Mesenchymal stem cell (in vitro differentiated cells and primary cell): ENCODE measurements at regions not wholly inside any gene's neighbourhood (a gene's known extent, or its start where the extent isn't known, plus 50 kb on each side); places are given as distances from the start of the nearest gene placed in this dataset.

ENCODE experiments used
- DNase-seq: peaks from one replicate; pipeline ENCODE4 v3.0.0-alpha.2; 2013
- H2AFZ ChIP-seq: one replicate; pipeline ENCODE4 v1.6.1; 2013; ENCODE audit warnings: low read depth, mild to moderate bottlenecking, control low read depth, inconsistent platforms, low read length, moderate library complexity
- H2AK5ac ChIP-seq: 2 replicates; pipeline ENCODE4 v1.6.1; 2013; ENCODE audit warnings: low read length, moderate library complexity, mild to moderate bottlenecking, inconsistent platforms; ENCODE audit not compliant: severe bottlenecking
- H2BK120ac ChIP-seq: one replicate; pipeline ENCODE4 v1.6.1; 2013; ENCODE audit warnings: low read depth, mild to moderate bottlenecking, inconsistent platforms, low read length, moderate library complexity
- H2BK12ac ChIP-seq, 2 experiments: one replicate each; pipeline ENCODE4 v1.6.1; 2013; ENCODE audit warnings: inconsistent platforms in 2 of 2, low read length in 2 of 2, mild to moderate bottlenecking in 2 of 2, moderate library complexity in 2 of 2, control low read depth in 1 of 2
- H2BK15ac ChIP-seq: one replicate; pipeline ENCODE4 v1.6.1; 2013; ENCODE audit warnings: mild to moderate bottlenecking, low read depth, inconsistent platforms; ENCODE audit not compliant: poor library complexity, severe bottlenecking
- H2BK5ac ChIP-seq: 2 replicates; pipeline ENCODE4 v1.6.1; 2013; ENCODE audit warnings: low read depth, mild to moderate bottlenecking, low read length, control low read depth, inconsistent platforms; ENCODE audit not compliant: poor library complexity, severe bottlenecking
- H3K14ac ChIP-seq, 2 experiments: one replicate each; pipeline ENCODE4 v1.6.1; 2013; ENCODE audit warnings: inconsistent platforms in 2 of 2, low read length in 2 of 2, control low read depth in 1 of 2, mild to moderate bottlenecking in 1 of 2, moderate library complexity in 1 of 2
- H3K18ac ChIP-seq, 2 experiments: one replicate each; pipeline ENCODE4 v1.6.1; 2013; ENCODE audit warnings: inconsistent platforms in 2 of 2, low read length in 2 of 2, control low read depth in 1 of 2, low read depth in 1 of 2, mild to moderate bottlenecking in 1 of 2
- H3K23ac ChIP-seq, 2 experiments: one replicate each; pipeline ENCODE4 v1.6.1; 2013; ENCODE audit warnings: inconsistent platforms in 2 of 2, low read length in 2 of 2, mild to moderate bottlenecking in 2 of 2, moderate library complexity in 2 of 2, control low read depth in 1 of 2
- H3K27ac ChIP-seq: 2 replicates; pipeline ENCODE4 v1.5.1; 2013; ENCODE audit warnings: mild to moderate bottlenecking, moderate library complexity, low read length, control low read depth, inconsistent platforms; ENCODE audit not compliant: poor library complexity, severe bottlenecking
- H3K27me3 ChIP-seq, 2 experiments: 2 replicates each; pipeline versions ENCODE4 v1.6.1 to v1.7.0; 2013; ENCODE audit warnings: low read length in 2 of 2, mild to moderate bottlenecking in 2 of 2, moderate library complexity in 2 of 2, control low read depth in 1 of 2, inconsistent platforms in 1 of 2; ENCODE audit not compliant: control insufficient read depth in 1 of 2, insufficient read depth in 1 of 2
- H3K36me3 ChIP-seq, 2 experiments: 2 replicates each; pipeline versions ENCODE4 v1.6.1 to v1.7.0; 2013; ENCODE audit warnings: low read length in 2 of 2, control low read depth in 1 of 2, inconsistent platforms in 1 of 2, low read depth in 1 of 2, mild to moderate bottlenecking in 1 of 2; ENCODE audit not compliant: insufficient read depth in 2 of 2, control insufficient read depth in 1 of 2
- H3K4ac ChIP-seq, 2 experiments: one replicate each; pipeline ENCODE4 v1.6.1; 2013; ENCODE audit warnings: inconsistent platforms in 2 of 2, low read length in 2 of 2, mild to moderate bottlenecking in 2 of 2, moderate library complexity in 2 of 2, control low read depth in 1 of 2, low read depth in 1 of 2
- H3K4me1 ChIP-seq: 2 replicates; pipeline ENCODE4 v1.6.1; 2013; ENCODE audit warnings: low read depth, low read length, control low read depth; ENCODE audit not compliant: control insufficient read depth, insufficient read depth
- H3K4me2 ChIP-seq: 2 replicates; pipeline ENCODE4 v1.6.1; 2013; ENCODE audit warnings: low read length, mild to moderate bottlenecking, inconsistent platforms; ENCODE audit not compliant: poor library complexity, severe bottlenecking
- H3K4me3 ChIP-seq, 2 experiments: 2 replicates each; pipeline versions ENCODE4 v1.5.1 to v1.7.0; 2013; ENCODE audit warnings: low read length in 2 of 2, mild to moderate bottlenecking in 2 of 2, control low read depth in 1 of 2, low read depth in 1 of 2; ENCODE audit not compliant: insufficient read depth in 1 of 2
- H3K79me1 ChIP-seq: replicated peaks from 2 replicates; pipeline ENCODE4 v1.6.1; 2013; ENCODE audit warnings: mild to moderate bottlenecking, control low read depth, low read length, inconsistent platforms; ENCODE audit not compliant: poor library complexity, severe bottlenecking
- H3K9ac ChIP-seq: 2 replicates; pipeline ENCODE4 v1.7.0; 2013; ENCODE audit warnings: mild to moderate bottlenecking, low read length, moderate library complexity
- H3K9me3 ChIP-seq: 2 replicates; pipeline ENCODE4 v1.7.0; 2013; ENCODE audit warnings: mild to moderate bottlenecking, low read length; ENCODE audit not compliant: control insufficient read depth
- H4K8ac ChIP-seq: one replicate; pipeline ENCODE4 v1.6.1; 2013; ENCODE audit warnings: inconsistent platforms, mild to moderate bottlenecking, low read length, moderate library complexity
- H4K91ac ChIP-seq: one replicate; pipeline ENCODE4 v1.6.1; 2013; ENCODE audit warnings: mild to moderate bottlenecking, low read length, inconsistent platforms
- WGBS: methylation state at CpG from one replicate; pipeline ENCODE4 v1.1.7; 2013; ENCODE audit warnings: mixed read lengths; 5-methylcytosine and 5-hydroxymethylcytosine counted together

DNA sequence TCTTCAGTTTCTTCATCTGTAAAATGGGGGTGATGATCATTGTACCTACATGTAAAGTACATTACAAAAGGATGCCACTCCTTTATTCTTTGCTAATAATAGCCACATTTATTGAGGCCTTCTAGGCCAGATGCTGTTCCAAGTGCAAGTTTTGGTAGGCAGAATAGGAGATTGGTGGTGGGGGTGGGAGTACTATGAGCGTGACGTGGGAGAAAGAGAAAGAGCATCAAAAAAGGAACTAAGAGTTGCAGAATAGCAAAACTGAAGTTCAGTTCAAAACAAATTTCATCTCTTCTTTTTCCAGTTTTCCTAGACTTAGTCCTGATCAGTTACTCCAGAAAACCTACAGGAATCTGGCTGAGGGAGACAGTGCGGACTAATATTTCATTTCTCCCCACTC is 174.1 kb downstream of the SNX18 start:
- Histone ChIP-seq H3K14ac (no peak overlapping the region), H3K9ac (no peak overlapping the region), H3K4me1 (no peaks in the 10 kb centered on the region), H3K27me3 (no peaks in the 10 kb centered on the region), H3K4me3 (no peak overlapping the region), H3K27ac (no peak overlapping the region), H3K4me2 (no peak overlapping the region), H2BK15ac (no peak overlapping the region), H3K36me3 (no peaks in the 10 kb centered on the region), H3K4ac (no peak overlapping the region), H2BK5ac (no peak overlapping the region), H4K91ac (no peak overlapping the region), H3K23ac (no peak overlapping the region), H2BK120ac (no peak overlapping the region), H3K79me1 (no peaks in the 10 kb centered on the region), H2AK5ac (no peak overlapping the region), H4K8ac (no peak overlapping the region), H3K18ac (no peak overlapping the region), H3K9me3 (no peaks in the 10 kb centered on the region), H2AFZ (no peak overlapping the region), H2BK12ac (no peak overlapping the region)
- 100% methylated on average over 3 of the region's 3 CpGs for WGBS
- no peak for DNase-seq

DNA sequence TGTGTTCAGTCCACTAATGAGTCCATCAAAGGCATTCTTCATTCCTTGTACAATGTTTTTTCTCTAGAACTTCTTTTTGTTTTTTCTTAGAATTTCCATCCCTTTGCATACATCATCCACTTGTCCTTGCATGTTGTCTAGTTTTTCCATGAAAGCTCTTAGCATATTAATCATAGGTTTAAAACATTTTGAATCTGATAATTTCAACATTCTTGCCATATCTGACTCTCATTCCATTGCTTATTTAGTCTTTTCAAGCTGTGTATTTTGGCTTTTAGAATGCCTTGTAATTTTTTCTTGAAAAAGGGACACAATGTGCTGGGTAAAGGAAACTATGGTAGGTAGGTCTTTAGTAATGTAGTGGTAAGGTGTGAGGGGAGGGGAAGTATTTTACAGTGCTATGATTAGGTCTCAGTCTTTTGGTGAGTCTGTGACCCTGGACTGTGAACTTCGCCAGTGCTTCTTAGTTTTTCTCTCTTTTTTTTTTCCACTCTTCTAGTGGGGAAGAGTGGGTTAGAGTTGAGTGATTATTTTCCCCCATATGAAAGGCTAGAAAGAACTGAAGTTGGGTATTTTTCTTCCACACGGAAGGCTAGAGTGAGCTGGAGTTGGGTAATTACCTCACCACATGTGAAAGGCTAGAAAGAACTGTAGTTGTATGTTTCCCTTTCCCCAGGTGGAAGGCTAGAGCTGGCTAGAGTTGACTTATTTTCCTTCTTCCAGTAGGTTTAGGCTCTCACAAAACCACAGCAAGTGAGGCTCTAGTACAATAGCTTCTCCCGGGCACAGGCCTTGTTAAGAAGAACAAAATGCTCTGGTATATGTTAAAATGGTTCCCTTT is 172.1 kb downstream of the SNX18 start:
- Histone ChIP-seq H3K23ac (no peak overlapping the region), H3K4me1 (no peaks in the 10 kb centered on the region), H3K4me2 (no peak overlapping the region), H3K4ac (no peak overlapping the region), H3K36me3 (no peaks in the 10 kb centered on the region), H2BK5ac (no peak overlapping the region), H2AK5ac (no peak overlapping the region), H4K8ac (no peak overlapping the region), H3K14ac (no peak overlapping the region), H3K27me3 (no peaks in the 10 kb centered on the region), H3K9ac (no peak overlapping the region), H3K9me3 (no peaks in the 10 kb centered on the region), H3K79me1 (no peaks in the 10 kb centered on the region), H2BK120ac (no peak overlapping the region), H2BK15ac (no peak overlapping the region), H3K27ac (no peak overlapping the region), H2BK12ac (no peak overlapping the region), H4K91ac (no peak overlapping the region), H2AFZ (no peak overlapping the region), H3K18ac (no peak overlapping the region), H3K4me3 (no peak overlapping the region)
- no peak for DNase-seq
- 96% methylated on average over 2 of the region's 3 CpGs for WGBS

DNA sequence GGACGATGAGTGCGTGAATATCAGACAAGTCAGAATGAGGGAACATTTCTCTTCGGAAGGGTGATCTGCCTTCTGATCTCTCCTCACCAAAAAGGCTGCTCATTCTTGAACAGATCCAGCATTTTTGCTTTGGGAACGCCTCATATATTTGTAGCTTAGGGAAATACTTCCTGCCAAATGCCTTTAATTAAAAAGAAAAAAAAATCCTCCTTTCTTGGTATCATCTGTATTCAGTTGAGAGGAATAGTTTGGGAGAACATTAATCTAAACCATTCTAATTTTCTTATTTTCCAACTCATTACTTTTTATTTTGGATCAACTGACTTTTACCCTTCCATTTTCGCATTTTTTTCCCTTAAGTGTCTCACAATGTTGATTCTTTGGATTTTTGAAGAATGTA is 163.4 kb downstream of the SNX18 start:
- DNase-seq = no peak
- H3K14ac ChIP-seq = no peak overlapping the region
- H3K4me1 ChIP-seq = peaks cover 2% of the 10 kb centered on the region
- H3K4me2 ChIP-seq = no peak overlapping the region
- H2AFZ ChIP-seq = no peak overlapping the region
- H3K4me3 ChIP-seq = no peak overlapping the region
- no peak overlapping the region for H3K23ac ChIP-seq
- H3K9ac ChIP-seq = peak overlapping the region; percentile 39
- no peak overlapping the region for H3K4ac ChIP-seq
- no peak overlapping the region for H3K18ac ChIP-seq
- no peak overlapping the region for H4K8ac ChIP-seq
- WGBS = 94% methylated on average over 3 of the region's 5 CpGs
- no peak overlapping the region for H2BK12ac ChIP-seq
- H2BK5ac ChIP-seq = no peak overlapping the region
- no peaks in the 10 kb centered on the region for H3K36me3 ChIP-seq
- no peak overlapping the region for H2BK15ac ChIP-seq
- no peaks in the 10 kb centered on the region for H3K79me1 ChIP-seq
- H2BK120ac ChIP-seq = no peak overlapping the region
- no peaks in the 10 kb centered on the region for H3K27me3 ChIP-seq
- H3K27ac ChIP-seq = no peak overlapping the region
- H4K91ac ChIP-seq = no peak overlapping the region
- no peak overlapping the region for H2AK5ac ChIP-seq
- no peaks in the 10 kb centered on the region for H3K9me3 ChIP-seq

DNA sequence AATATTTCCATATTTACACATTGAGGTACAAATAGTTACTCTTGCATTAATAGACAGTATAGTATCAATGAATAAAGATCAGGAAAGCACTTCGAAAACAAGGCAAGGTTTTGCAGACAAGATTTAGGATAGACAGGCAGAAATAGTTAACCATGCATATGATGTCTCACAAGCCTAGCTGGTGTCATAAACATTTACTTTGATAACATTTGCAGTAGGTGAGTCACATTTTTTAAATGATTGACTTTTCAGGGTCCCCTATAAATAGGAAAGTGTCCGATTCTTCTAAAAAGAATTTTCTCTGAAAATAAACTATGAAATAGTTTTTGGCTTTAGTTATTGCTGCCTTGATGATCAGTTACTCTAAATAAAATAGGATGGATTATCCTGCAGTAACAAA is 162.1 kb downstream of the SNX18 start:
- Histone ChIP-seq H3K9me3 (no peaks in the 10 kb centered on the region), H3K4ac (no peak overlapping the region), H2BK15ac (no peak overlapping the region), H3K36me3 (no peaks in the 10 kb centered on the region), H3K4me1 (peaks cover 2% of the 10 kb centered on the region), H3K4me2 (no peak overlapping the region), H3K9ac (no peak overlapping the region), H4K8ac (no peak overlapping the region), H3K27me3 (no peaks in the 10 kb centered on the region), H3K14ac (no peak overlapping the region), H2BK5ac (no peak overlapping the region), H3K18ac (no peak overlapping the region), H2AFZ (no peak overlapping the region), H2BK120ac (no peak overlapping the region), H4K91ac (no peak overlapping the region), H3K27ac (no peak overlapping the region), H3K23ac (no peak overlapping the region), H2AK5ac (no peak overlapping the region), H3K4me3 (no peak overlapping the region), H3K79me1 (no peaks in the 10 kb centered on the region), H2BK12ac (no peak overlapping the region)
- 91% methylated on average over 1 of the region's 2 CpGs for WGBS
- no peak for DNase-seq
